ENCODE measurements at regions not wholly inside any gene's neighbourhood (a gene's known extent, or its start where the extent isn't known, plus 50 kb on each side); places are given as distances from the start of the nearest gene placed in this dataset.

GRCh38 chr3:104005815-104006214 is 1360.9 kb upstream of the ALCAM start:
- H3K27me3 Mint-ChIP-seq (ENCODE audit: insufficient read depth, low read depth), result no peaks in the 10 kb centered on the region
- no peaks in the 10 kb centered on the region for H3K36me3 ChIP-seq
- H3F3A ChIP-seq (ENCODE audit: low read depth), result no peaks in the 10 kb centered on the region
- no peaks in the 10 kb centered on the region for H3K9me3 ChIP-seq (ENCODE audit: low read depth)
- no peak overlapping the region for H3K27ac ChIP-seq
- no peaks in the 10 kb centered on the region for H4K20me1 ChIP-seq (ENCODE audit: low read depth)
- no peaks in the 10 kb centered on the region for H3K4me1 ChIP-seq
- H3K36me3 Mint-ChIP-seq, result no peaks in the 10 kb centered on the region
- no peaks in the 10 kb centered on the region for H3K79me2 ChIP-seq (ENCODE audit: low read depth)
- no peak overlapping the region for H2AFZ ChIP-seq (replicated peaks)
- H3K27ac Mint-ChIP-seq, result no peak overlapping the region
- H3K4me3 Mint-ChIP-seq, result no peak overlapping the region
- no peak overlapping the region for H3K9ac ChIP-seq
- H3K27me3 ChIP-seq, result no peaks in the 10 kb centered on the region
- no peak overlapping the region for H3K4me2 ChIP-seq
- H3K4me1 Mint-ChIP-seq, result no peaks in the 10 kb centered on the region
- H3K4me3 ChIP-seq, result no peak overlapping the region
- no peak for DNase-seq (ENCODE audit: low spot score)
- H3K9me3 Mint-ChIP-seq, result no peaks in the 10 kb centered on the region
- no peak for TF ChIP-seq CTCF (IDR thresholded peaks at IDR 0.05)
- TF ChIP-seq EZH2 (IDR thresholded peaks at IDR 0.05), result no peak
- no peak for TF ChIP-seq EZH2phosphoT487 (IDR thresholded peaks at IDR 0.05)

- Histone ChIP-seq H3K4me3 (no peak overlapping the region), H4K20me1 (ENCODE audit: low read depth) (no peaks in the 10 kb centered on the region), H2AFZ (replicated peaks) (no peak overlapping the region), H3K27ac (no peak overlapping the region), H3K79me2 (ENCODE audit: low read depth) (no peaks in the 10 kb centered on the region), H3F3A (ENCODE audit: low read depth) (no peaks in the 10 kb centered on the region), H3K9me3 (ENCODE audit: low read depth) (no peaks in the 10 kb centered on the region), H3K36me3 (no peaks in the 10 kb centered on the region), H3K4me2 (no peak overlapping the region), H3K27me3 (no peaks in the 10 kb centered on the region), H3K9ac (no peak overlapping the region), H3K4me1 (no peaks in the 10 kb centered on the region)
- Mint-ChIP-seq H3K9me3 (peaks cover 6% of the 10 kb centered on the region), H3K27ac (no peak overlapping the region), H3K36me3 (no peaks in the 10 kb centered on the region), H3K4me1 (no peaks in the 10 kb centered on the region), H3K27me3 (ENCODE audit: insufficient read depth, low read depth) (no peaks in the 10 kb centered on the region), H3K4me3 (no peak overlapping the region)
- TF ChIP-seq CTCF (IDR thresholded peaks at IDR 0.05) (no peak), EZH2phosphoT487 (IDR thresholded peaks at IDR 0.05) (no peak), EZH2 (IDR thresholded peaks at IDR 0.05) (no peak)
- no peak for DNase-seq (ENCODE audit: low spot score)
Observed at GRCh38 chr3:104018541-104018940, 1348.2 kb upstream of the ALCAM start.

GRCh38 chr3:104031598-104031997 is 1335.1 kb upstream of the ALCAM start:
- Mint-ChIP-seq H3K27me3 (ENCODE audit: insufficient read depth, low read depth) (no peaks in the 10 kb centered on the region), H3K27ac (no peak overlapping the region), H3K4me1 (peaks cover 3% of the 10 kb centered on the region), H3K36me3 (no peaks in the 10 kb centered on the region), H3K4me3 (no peak overlapping the region), H3K9me3 (no peaks in the 10 kb centered on the region)
- Histone ChIP-seq H3K79me2 (ENCODE audit: low read depth) (no peaks in the 10 kb centered on the region), H3K4me3 (no peak overlapping the region), H3K27ac (no peak overlapping the region), H3K9me3 (ENCODE audit: low read depth) (no peaks in the 10 kb centered on the region), H3F3A (ENCODE audit: low read depth) (no peaks in the 10 kb centered on the region), H3K9ac (no peak overlapping the region), H3K27me3 (no peaks in the 10 kb centered on the region), H3K4me1 (no peaks in the 10 kb centered on the region), H2AFZ (replicated peaks) (no peak overlapping the region), H4K20me1 (ENCODE audit: low read depth) (no peaks in the 10 kb centered on the region), H3K4me2 (no peak overlapping the region), H3K36me3 (no peaks in the 10 kb centered on the region)
- DNase-seq (ENCODE audit: low spot score), result no peak
- TF ChIP-seq CTCF (IDR thresholded peaks at IDR 0.05), result no peak
- TF ChIP-seq EZH2phosphoT487 (IDR thresholded peaks at IDR 0.05), result no peak
- no peak for TF ChIP-seq EZH2 (IDR thresholded peaks at IDR 0.05)

GRCh38 chr3:104032283-104032682 is 1334.4 kb upstream of the ALCAM start:
- Mint-ChIP-seq H3K4me3 (no peak overlapping the region), H3K27me3 (ENCODE audit: insufficient read depth, low read depth) (no peaks in the 10 kb centered on the region), H3K4me1 (peaks cover 3% of the 10 kb centered on the region), H3K9me3 (no peaks in the 10 kb centered on the region), H3K27ac (no peak overlapping the region), H3K36me3 (no peaks in the 10 kb centered on the region)
- Histone ChIP-seq H4K20me1 (ENCODE audit: low read depth) (no peaks in the 10 kb centered on the region), H3K4me3 (no peak overlapping the region), H3K9ac (no peak overlapping the region), H2AFZ (replicated peaks) (no peak overlapping the region), H3K4me2 (no peak overlapping the region), H3K79me2 (ENCODE audit: low read depth) (no peaks in the 10 kb centered on the region), H3K9me3 (ENCODE audit: low read depth) (no peaks in the 10 kb centered on the region), H3K27me3 (no peaks in the 10 kb centered on the region), H3K36me3 (no peaks in the 10 kb centered on the region), H3K27ac (no peak overlapping the region), H3F3A (ENCODE audit: low read depth) (no peaks in the 10 kb centered on the region), H3K4me1 (no peaks in the 10 kb centered on the region)
- TF ChIP-seq EZH2phosphoT487 (IDR thresholded peaks at IDR 0.05) (no peak), EZH2 (IDR thresholded peaks at IDR 0.05) (no peak), CTCF (IDR thresholded peaks at IDR 0.05) (no peak)
- DNase-seq (ENCODE audit: low spot score), result no peak

All from neural progenitor cell (in vitro differentiated cells).